ENCODE measurements at regions not wholly inside any gene's neighbourhood (a gene's known extent, or its start where the extent isn't known, plus 50 kb on each side); places are given as distances from the start of the nearest gene placed in this dataset.
"Not testable (repeated sequence)": the region's sequence is repeated elsewhere in the genome, so short reads cannot be mapped to it uniquely, and the experiment has no call there.

GRCh38 chr1:79902418-79902817 lies 895.9 kb upstream of the ADGRL4 start:
- H3K27ac Mint-ChIP-seq (ENCODE audit: low read depth), result no peak overlapping the region
- H3K4me1 Mint-ChIP-seq, result no peaks in the 10 kb centered on the region
- DNase-seq (ENCODE audit: low spot score in 2 of 2) (no peak), ATAC-seq (replicated peaks; ENCODE audit: extremely low read depth, poor library complexity, severe bottlenecking) (no peak)
- H3K27me3 Mint-ChIP-seq, result no peaks in the 10 kb centered on the region
- H3K36me3 Mint-ChIP-seq (ENCODE audit: insufficient read depth), result no peaks in the 10 kb centered on the region
- peaks cover 33% of the 10 kb centered on the region for H3K9me3 Mint-ChIP-seq
- no peak overlapping the region for H3K4me3 Mint-ChIP-seq

DNA sequence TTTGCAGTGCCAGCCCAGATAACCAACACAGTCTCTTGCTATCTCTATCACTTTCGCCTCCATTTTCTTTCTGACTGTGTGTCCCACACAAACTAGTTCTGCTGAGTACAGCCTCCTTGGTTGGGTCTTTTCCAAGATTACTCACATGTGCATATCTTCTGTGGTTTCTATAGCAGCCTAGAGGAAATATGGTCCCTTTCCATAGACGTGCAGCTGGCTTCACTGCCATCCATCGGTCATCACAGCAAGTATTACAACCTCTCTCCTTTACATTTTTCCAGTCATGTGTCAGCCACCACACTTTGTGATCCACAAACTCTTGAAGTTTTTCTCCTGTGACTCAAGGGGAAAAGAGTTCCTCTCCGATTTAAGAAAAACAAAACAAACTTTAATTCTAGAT lies 893.4 kb upstream of the ADGRL4 start:
- DNase-seq (ENCODE audit: low spot score in 2 of 2) (no peak), ATAC-seq (replicated peaks; ENCODE audit: extremely low read depth, poor library complexity, severe bottlenecking) (no peak)
- H3K36me3 Mint-ChIP-seq (ENCODE audit: insufficient read depth), result no peaks in the 10 kb centered on the region
- H3K4me1 Mint-ChIP-seq, result no peaks in the 10 kb centered on the region
- H3K9me3 Mint-ChIP-seq, result peaks cover 25% of the 10 kb centered on the region
- H3K27me3 Mint-ChIP-seq, result no peaks in the 10 kb centered on the region
- no peak overlapping the region for H3K27ac Mint-ChIP-seq (ENCODE audit: low read depth)
- no peak overlapping the region for H3K4me3 Mint-ChIP-seq

- Mint-ChIP-seq H3K27ac (ENCODE audit: low read depth) (no peak overlapping the region), H3K4me1 (no peaks in the 10 kb centered on the region), H3K4me3 (no peak overlapping the region), H3K36me3 (ENCODE audit: insufficient read depth) (no peaks in the 10 kb centered on the region), H3K9me3 (peaks cover 27% of the 10 kb centered on the region), H3K27me3 (no peaks in the 10 kb centered on the region)
- ATAC-seq (replicated peaks; ENCODE audit: extremely low read depth, poor library complexity, severe bottlenecking), result no peak
- DNase-seq (ENCODE audit: low spot score in 2 of 2), result no peak
Measured at GRCh38 chr1:79896140-79896539, 889.6 kb upstream of the ADGRL4 start.

DNA sequence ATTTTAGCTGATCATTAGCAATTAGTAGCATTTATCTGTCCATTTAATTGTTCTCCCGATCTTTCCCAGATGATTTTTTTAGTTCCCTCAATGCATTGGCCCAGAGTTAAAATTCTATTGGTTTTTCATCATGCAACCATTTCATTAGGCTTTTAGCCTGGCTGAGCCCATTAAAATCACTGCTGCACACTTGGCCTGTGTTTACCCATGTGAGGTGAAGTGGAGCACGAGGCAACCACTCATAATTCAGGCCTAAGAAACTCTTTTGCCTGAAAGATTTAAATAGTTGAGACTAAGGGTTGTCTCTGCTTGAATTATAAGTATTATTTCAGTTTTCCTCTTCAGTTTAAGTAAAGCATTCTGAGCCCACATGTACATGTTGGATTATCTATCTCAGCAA lies 889.0 kb upstream of the ADGRL4 start:
- no peaks in the 10 kb centered on the region for H3K36me3 Mint-ChIP-seq (ENCODE audit: insufficient read depth)
- no peak overlapping the region for H3K27ac Mint-ChIP-seq (ENCODE audit: low read depth)
- H3K4me1 Mint-ChIP-seq, result no peaks in the 10 kb centered on the region
- H3K9me3 Mint-ChIP-seq, result peaks cover 33% of the 10 kb centered on the region
- no peaks in the 10 kb centered on the region for H3K27me3 Mint-ChIP-seq
- H3K4me3 Mint-ChIP-seq, result no peak overlapping the region
- no peak for DNase-seq (ENCODE audit: low spot score in 2 of 2)
- no peak for ATAC-seq (replicated peaks; ENCODE audit: extremely low read depth, poor library complexity, severe bottlenecking)

DNA sequence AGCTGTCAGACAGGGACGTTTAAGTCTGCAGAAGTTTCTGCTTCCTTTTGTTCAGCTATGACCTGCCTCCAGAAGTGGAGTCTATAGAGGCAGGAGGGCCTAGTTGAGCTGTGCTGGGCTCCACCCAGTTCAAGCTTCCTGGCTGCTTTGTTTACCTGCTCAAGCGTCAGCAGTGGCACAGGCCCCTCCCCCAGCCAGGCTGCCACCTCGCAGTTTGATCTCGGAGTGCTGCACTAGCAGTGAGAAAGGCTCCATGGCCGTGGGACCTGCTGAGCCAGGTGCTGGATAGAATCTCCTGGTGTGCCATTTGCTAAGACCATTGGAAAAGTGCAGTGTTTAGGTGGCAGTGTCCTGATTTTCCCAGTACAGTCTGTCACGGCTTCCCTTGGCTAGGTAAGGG lies 887.6 kb upstream of the ADGRL4 start:
- not testable (repeated sequence) for H3K4me3 Mint-ChIP-seq; DNase-seq (ENCODE audit: low spot score in 2 of 2); H3K4me1 Mint-ChIP-seq; H3K27me3 Mint-ChIP-seq; H3K36me3 Mint-ChIP-seq (ENCODE audit: insufficient read depth); ATAC-seq (replicated peaks; ENCODE audit: extremely low read depth, poor library complexity, severe bottlenecking); H3K27ac Mint-ChIP-seq (ENCODE audit: low read depth)
- peaks cover 21% of the 10 kb centered on the region for H3K9me3 Mint-ChIP-seq

- no peak for ATAC-seq (replicated peaks; ENCODE audit: extremely low read depth, poor library complexity, severe bottlenecking)
Measured at GRCh38 chr1:79887059-79887458, 880.5 kb upstream of the ADGRL4 start.

DNA sequence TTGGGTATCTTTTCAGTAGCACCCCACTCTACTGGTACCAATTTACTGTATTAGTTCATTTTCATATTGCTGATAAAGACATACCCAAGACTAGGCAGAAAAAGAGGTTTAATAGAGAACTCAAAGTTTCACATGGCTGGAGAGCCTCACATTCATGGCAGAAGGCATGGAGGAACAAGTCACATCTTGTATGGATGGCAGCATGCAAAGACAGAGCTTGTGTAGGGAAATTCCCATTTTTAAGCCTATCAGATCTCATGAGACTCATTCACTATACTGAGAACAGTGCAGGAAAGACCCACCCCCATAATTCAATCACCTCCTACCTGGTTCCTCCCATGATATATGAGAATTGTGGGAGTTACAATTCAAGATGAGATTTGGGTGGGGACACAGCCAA lies 878.6 kb upstream of the ADGRL4 start:
- H3K36me3 Mint-ChIP-seq (ENCODE audit: insufficient read depth), result no peaks in the 10 kb centered on the region
- no peak for ATAC-seq (replicated peaks; ENCODE audit: extremely low read depth, poor library complexity, severe bottlenecking)
- H3K27me3 Mint-ChIP-seq, result no peaks in the 10 kb centered on the region
- H3K27ac Mint-ChIP-seq (ENCODE audit: low read depth), result no peak overlapping the region
- no peaks in the 10 kb centered on the region for H3K4me1 Mint-ChIP-seq
- H3K4me3 Mint-ChIP-seq, result no peak overlapping the region
- peaks cover 25% of the 10 kb centered on the region for H3K9me3 Mint-ChIP-seq
- no peak for DNase-seq (ENCODE audit: low spot score in 2 of 2)

More at GRCh38 chr1:79887059-79887458, 880.5 kb upstream of the ADGRL4 start:
- H3K4me3 Mint-ChIP-seq, result no peak overlapping the region
- peaks cover 29% of the 10 kb centered on the region for H3K9me3 Mint-ChIP-seq
- no peaks in the 10 kb centered on the region for H3K27me3 Mint-ChIP-seq
- H3K27ac Mint-ChIP-seq (ENCODE audit: low read depth), result no peak overlapping the region
- no peaks in the 10 kb centered on the region for H3K4me1 Mint-ChIP-seq
- H3K36me3 Mint-ChIP-seq (ENCODE audit: insufficient read depth), result no peaks in the 10 kb centered on the region
- no peak for DNase-seq (ENCODE audit: low spot score in 2 of 2)

- ATAC-seq (replicated peaks; ENCODE audit: extremely low read depth, poor library complexity, severe bottlenecking) (no peak), DNase-seq (ENCODE audit: low spot score in 2 of 2) (no peak)
- Mint-ChIP-seq H3K36me3 (ENCODE audit: insufficient read depth) (no peaks in the 10 kb centered on the region), H3K4me1 (no peaks in the 10 kb centered on the region), H3K4me3 (no peak overlapping the region), H3K27me3 (no peaks in the 10 kb centered on the region), H3K27ac (ENCODE audit: low read depth) (no peak overlapping the region), H3K9me3 (peaks cover 40% of the 10 kb centered on the region)
Measured at GRCh38 chr1:79877086-79877485, 870.6 kb upstream of the ADGRL4 start.

DNA sequence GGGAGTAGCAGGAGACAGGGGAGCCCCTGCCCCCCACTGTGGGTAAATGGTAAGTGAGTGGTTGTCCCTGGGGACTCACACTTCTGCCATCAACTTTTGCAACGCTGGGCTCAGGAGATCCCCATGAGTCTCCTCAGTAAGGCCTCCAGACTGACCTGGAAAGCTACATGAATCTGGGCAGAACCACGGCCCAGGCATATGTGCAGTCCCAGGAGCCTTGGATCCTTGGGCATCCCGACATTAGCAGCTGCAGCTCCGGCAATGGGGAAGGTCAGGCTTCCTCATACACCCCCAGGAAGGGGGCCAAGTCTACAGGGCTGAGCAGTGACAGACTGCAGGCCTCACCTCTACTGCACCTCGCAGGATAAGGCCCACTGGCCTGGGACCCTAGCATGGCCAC lies 868.7 kb upstream of the ADGRL4 start:
- H3K36me3 Mint-ChIP-seq (ENCODE audit: insufficient read depth), result no peaks in the 10 kb centered on the region
- no peak overlapping the region for H3K4me3 Mint-ChIP-seq
- no peaks in the 10 kb centered on the region for H3K4me1 Mint-ChIP-seq
- H3K9me3 Mint-ChIP-seq, result peaks cover 36% of the 10 kb centered on the region
- no peaks in the 10 kb centered on the region for H3K27me3 Mint-ChIP-seq
- DNase-seq (ENCODE audit: low spot score in 2 of 2) (no peak), ATAC-seq (replicated peaks; ENCODE audit: extremely low read depth, poor library complexity, severe bottlenecking) (no peak)
- no peak overlapping the region for H3K27ac Mint-ChIP-seq (ENCODE audit: low read depth)

DNA sequence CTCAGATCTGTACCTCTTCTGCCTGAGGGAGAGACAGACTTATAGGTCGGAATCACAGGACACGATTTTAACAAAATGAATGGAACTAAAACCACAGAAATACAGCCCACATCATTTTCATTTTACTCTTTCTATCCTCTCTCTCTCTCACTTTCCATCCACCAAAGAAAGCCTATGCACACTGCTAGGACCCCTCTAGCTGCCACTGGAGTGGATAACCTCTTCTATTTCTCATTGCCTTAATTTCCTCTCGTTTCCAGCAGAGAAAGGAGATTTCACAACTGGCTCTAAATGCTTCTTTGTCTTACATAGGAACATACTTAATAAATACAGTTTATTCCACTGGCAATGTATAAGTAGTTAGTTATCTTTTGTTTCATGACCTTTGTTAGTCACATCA lies 867.8 kb upstream of the ADGRL4 start:
- DNase-seq (ENCODE audit: low spot score in 2 of 2) (no peak), ATAC-seq (replicated peaks; ENCODE audit: extremely low read depth, poor library complexity, severe bottlenecking) (no peak)
- H3K9me3 Mint-ChIP-seq, result peaks cover 37% of the 10 kb centered on the region
- no peaks in the 10 kb centered on the region for H3K4me1 Mint-ChIP-seq
- H3K36me3 Mint-ChIP-seq (ENCODE audit: insufficient read depth), result no peaks in the 10 kb centered on the region
- no peak overlapping the region for H3K4me3 Mint-ChIP-seq
- H3K27me3 Mint-ChIP-seq, result no peaks in the 10 kb centered on the region
- H3K27ac Mint-ChIP-seq (ENCODE audit: low read depth), result no peak overlapping the region

- Mint-ChIP-seq H3K4me1 (no peaks in the 10 kb centered on the region), H3K27me3 (no peaks in the 10 kb centered on the region), H3K27ac (ENCODE audit: low read depth) (no peak overlapping the region), H3K36me3 (ENCODE audit: insufficient read depth) (peaks cover 3% of the 10 kb centered on the region), H3K4me3 (no peak overlapping the region), H3K9me3 (peaks cover 33% of the 10 kb centered on the region)
- DNase-seq (ENCODE audit: low spot score in 2 of 2) (no peak), ATAC-seq (replicated peaks; ENCODE audit: extremely low read depth, poor library complexity, severe bottlenecking) (no peak)
Measured at GRCh38 chr1:79859212-79859948, 852.9 kb upstream of the ADGRL4 start.

GRCh38 chr1:79852004-79852403 lies 845.5 kb upstream of the ADGRL4 start:
- H3K36me3 Mint-ChIP-seq (ENCODE audit: insufficient read depth), result no peaks in the 10 kb centered on the region
- H3K27me3 Mint-ChIP-seq, result no peaks in the 10 kb centered on the region
- H3K4me1 Mint-ChIP-seq, result no peaks in the 10 kb centered on the region
- no peak for DNase-seq (ENCODE audit: low spot score in 2 of 2)
- no peak for ATAC-seq (replicated peaks; ENCODE audit: extremely low read depth, poor library complexity, severe bottlenecking)
- no peak overlapping the region for H3K27ac Mint-ChIP-seq (ENCODE audit: low read depth)
- H3K9me3 Mint-ChIP-seq, result peaks cover 11% of the 10 kb centered on the region
- H3K4me3 Mint-ChIP-seq, result no peak overlapping the region

DNA sequence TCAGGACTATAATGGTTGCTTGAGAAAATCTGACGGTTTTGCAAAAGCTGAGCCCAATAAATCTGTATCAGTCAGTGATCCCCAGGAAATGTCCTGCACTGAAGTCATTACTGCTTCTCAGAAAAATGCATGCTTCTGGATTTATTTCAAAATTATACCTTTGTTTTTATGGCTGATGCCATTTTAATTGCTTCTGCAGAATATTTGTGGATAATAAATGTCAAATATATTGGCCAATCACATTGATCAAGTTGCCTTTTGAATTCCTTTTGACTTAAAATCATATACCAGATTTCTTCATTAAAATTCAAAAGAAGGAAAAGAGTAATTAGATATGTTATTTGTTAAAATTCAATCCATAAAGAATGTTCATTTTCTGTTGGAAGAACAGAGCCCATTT lies 842.9 kb upstream of the ADGRL4 start:
- DNase-seq (ENCODE audit: low spot score in 2 of 2) (no peak), ATAC-seq (replicated peaks; ENCODE audit: extremely low read depth, poor library complexity, severe bottlenecking) (no peak)
- Mint-ChIP-seq H3K27ac (ENCODE audit: low read depth) (no peak overlapping the region), H3K27me3 (no peaks in the 10 kb centered on the region), H3K9me3 (peaks cover 9% of the 10 kb centered on the region), H3K36me3 (ENCODE audit: insufficient read depth) (no peaks in the 10 kb centered on the region), H3K4me1 (no peaks in the 10 kb centered on the region), H3K4me3 (no peak overlapping the region)

Data from central memory CD8-positive, alpha-beta T cell (primary cell).